ENCODE measurements at regions not wholly inside any gene's neighbourhood (a gene's known extent, or its start where the extent isn't known, plus 50 kb on each side); places are given as distances from the start of the nearest gene placed in this dataset.

DNA sequence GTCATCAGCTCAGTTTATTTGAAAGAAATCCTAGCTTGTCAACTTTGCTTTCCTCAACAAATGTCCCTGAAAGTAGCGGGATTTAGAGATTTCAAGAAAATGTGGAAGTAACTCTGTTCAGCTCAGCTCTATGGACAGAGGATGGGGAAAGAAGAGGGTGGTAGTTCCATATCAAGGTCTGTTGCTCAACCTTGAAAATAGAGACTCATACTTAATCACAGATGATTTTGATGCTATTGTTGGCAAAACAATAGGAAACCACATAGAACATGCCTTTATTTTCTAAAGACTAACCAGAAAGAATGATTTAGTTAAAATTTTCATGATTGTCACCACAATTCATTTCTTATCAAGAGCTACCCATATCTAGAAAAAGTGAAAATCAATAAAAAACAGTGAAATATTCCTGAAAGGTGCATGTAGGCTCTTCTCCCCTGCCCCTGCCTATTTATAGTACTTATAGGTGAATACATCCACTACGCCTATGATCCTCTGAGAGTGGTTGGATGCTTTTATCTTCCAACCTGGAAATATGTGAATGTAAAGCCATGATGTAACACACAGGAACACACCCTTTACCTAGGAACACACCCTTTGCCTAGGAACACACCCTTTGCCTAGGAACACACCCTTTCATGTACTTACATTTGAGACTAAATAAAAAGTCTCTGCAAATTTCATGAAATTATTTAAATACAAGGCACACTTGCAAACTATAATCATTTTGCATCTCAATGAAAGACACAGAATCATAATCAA, 65.8 kb downstream of the ETAA1 start:
- ATAC-seq (no peak), DNase-seq (no peak)
- TF ChIP-seq, protein P1, sequence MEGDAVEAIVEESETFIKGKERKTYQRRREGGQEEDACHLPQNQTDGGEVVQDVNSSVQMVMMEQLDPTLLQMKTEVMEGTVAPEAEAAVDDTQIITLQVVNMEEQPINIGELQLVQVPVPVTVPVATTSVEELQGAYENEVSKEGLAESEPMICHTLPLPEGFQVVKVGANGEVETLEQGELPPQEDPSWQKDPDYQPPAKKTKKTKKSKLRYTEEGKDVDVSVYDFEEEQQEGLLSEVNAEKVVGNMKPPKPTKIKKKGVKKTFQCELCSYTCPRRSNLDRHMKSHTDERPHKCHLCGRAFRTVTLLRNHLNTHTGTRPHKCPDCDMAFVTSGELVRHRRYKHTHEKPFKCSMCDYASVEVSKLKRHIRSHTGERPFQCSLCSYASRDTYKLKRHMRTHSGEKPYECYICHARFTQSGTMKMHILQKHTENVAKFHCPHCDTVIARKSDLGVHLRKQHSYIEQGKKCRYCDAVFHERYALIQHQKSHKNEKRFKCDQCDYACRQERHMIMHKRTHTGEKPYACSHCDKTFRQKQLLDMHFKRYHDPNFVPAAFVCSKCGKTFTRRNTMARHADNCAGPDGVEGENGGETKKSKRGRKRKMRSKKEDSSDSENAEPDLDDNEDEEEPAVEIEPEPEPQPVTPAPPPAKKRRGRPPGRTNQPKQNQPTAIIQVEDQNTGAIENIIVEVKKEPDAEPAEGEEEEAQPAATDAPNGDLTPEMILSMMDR (IDR thresholded peaks at IDR 0.05 in 4 of 5, conservative IDR thresholded peaks at IDR 0.05 in 1 of 5): no peak
- TF ChIP-seq POLR2A (IDR thresholded peaks at IDR 0.05): no peak
- Histone ChIP-seq H3K4me3 (no peak overlapping the region), H3K9me3 (no peaks in the 10 kb centered on the region), H3K36me3 (no peaks in the 10 kb centered on the region), H3K27ac (peak overlapping the region in 2 of 4 donors; percentile 13 to 23), H3K4me1 (peaks cover 5 to 11% of the 10 kb centered on the region in 2 donors), H3K27me3 (no peaks in the 10 kb centered on the region)
- intact Hi-C loops (cut with DNase I; ENCODE audit: low total_unique reads): loop anchor here (5.0 to 10.0 kb wide), 3 partner anchors 66 to 1028 kb away; partner anchors contain the start of genes ETAA1 and MEIS1
- in situ Hi-C loops (cut with MboI; ENCODE audit: low sequenced_read_pairs in 4 of 4): no loop called here

DNA sequence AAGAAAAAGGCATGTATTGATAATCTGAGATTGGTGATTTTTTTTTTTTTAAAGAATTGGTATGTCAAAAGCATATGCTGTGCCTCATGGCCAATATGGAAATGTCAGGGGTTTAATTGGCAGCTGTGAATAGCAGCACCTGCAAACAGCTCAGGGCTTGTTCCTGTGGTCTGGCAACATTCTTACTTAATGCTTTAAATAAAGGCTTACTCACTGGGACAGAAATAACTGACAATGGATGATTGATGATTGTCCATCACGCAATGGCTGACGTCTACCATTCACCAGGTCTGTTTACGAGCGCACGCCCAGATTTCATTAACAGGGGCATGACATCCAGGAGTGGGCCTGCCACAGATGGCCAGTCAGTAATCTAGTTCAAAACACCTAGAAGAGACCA, 66.7 kb downstream of the ETAA1 start:
- no peaks in the 10 kb centered on the region for H3K27me3 ChIP-seq
- peak; percentile 97 for ATAC-seq
- peak overlapping the region in 2 of 4 donors; percentile 46 to 67 for H3K27ac ChIP-seq
- H3K36me3 ChIP-seq: no peaks in the 10 kb centered on the region
- H3K4me1 ChIP-seq: peaks cover 5 to 11% of the 10 kb centered on the region in 2 donors
- intact Hi-C loops (cut with DNase I; ENCODE audit: low total_unique reads): loop anchor here (2.0 to 10.0 kb wide), 4 partner anchors 67 to 1029 kb away; partner anchors contain the start of genes ETAA1 and MEIS1
- no peak overlapping the region for H3K4me3 ChIP-seq
- peak; percentile 15 to 41 for DNase-seq
- no peaks in the 10 kb centered on the region for H3K9me3 ChIP-seq
- TF ChIP-seq POLR2A (IDR thresholded peaks at IDR 0.05): peak in 1 of 2 donors; percentile 16
- TF ChIP-seq, protein P1 (IDR thresholded peaks at IDR 0.05 in 4 of 5, conservative IDR thresholded peaks at IDR 0.05 in 1 of 5): no peak
- in situ Hi-C loops (cut with MboI; ENCODE audit: low sequenced_read_pairs in 4 of 4): no loop called here

DNA sequence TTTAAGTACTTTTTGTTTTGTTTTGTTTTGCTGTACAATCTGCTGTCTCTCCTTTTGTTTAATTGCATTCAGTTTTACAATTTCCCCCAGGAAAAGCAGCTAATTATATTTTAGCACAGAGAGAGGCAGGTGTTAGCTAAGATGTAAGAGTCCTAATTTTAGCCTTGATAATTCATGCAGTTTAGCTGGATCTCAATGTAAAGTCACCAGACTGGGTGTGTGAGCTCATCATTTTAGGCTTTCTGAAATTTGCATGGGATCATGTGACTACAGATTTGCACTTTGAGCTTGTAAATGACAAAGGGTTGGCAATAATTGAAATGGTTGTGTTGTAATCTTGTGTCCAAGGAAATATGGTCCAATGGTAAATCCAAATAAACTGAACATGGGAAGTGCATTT, 68.5 kb downstream of the ETAA1 start:
- no peak for ATAC-seq
- Histone ChIP-seq H3K27ac (no peak overlapping the region), H3K36me3 (no peaks in the 10 kb centered on the region), H3K27me3 (no peaks in the 10 kb centered on the region), H3K4me3 (no peak overlapping the region), H3K9me3 (no peaks in the 10 kb centered on the region), H3K4me1 (peaks cover 5 to 11% of the 10 kb centered on the region in 2 donors)
- no peak for DNase-seq
- intact Hi-C loops (cut with DNase I; ENCODE audit: low total_unique reads): loop anchor here (2.0 to 10.0 kb wide), 3 partner anchors 185 to 1031 kb away; partner anchors contain the start of gene MEIS1
- in situ Hi-C loops (cut with MboI; ENCODE audit: low sequenced_read_pairs in 4 of 4): no loop called here
- TF ChIP-seq POLR2A (IDR thresholded peaks at IDR 0.05): no peak
- TF ChIP-seq, protein P1 (IDR thresholded peaks at IDR 0.05 in 4 of 5, conservative IDR thresholded peaks at IDR 0.05 in 1 of 5): no peak

DNA sequence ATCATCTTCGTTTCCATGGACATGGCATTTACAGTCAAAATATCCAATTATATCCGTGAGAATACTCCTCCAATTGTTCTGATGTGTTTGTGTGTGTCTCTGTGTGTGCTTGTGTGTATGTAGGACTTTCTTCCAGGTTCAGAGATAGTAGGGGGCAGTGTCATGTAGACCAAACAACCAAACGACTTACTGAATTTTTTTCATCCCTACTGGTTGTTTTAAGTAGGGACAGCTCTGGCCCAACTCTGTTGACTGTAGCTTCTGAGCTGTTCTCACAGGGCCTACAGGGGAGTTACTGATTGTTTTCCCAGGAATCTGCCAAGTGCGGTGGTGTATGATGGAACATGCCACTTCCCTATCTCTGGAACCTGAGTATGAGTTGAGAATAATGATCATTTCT, 69.6 kb downstream of the ETAA1 start:
- TF ChIP-seq, protein P1 (IDR thresholded peaks at IDR 0.05 in 4 of 5, conservative IDR thresholded peaks at IDR 0.05 in 1 of 5): no peak
- no peak for TF ChIP-seq POLR2A (IDR thresholded peaks at IDR 0.05)
- intact Hi-C loops (cut with DNase I; ENCODE audit: low total_unique reads): loop anchor here (10.0 kb wide), 2 partner anchors 378 to 1032 kb away; partner anchors contain the start of gene MEIS1
- ATAC-seq (no peak), DNase-seq (no peak)
- no peaks in the 10 kb centered on the region for H3K9me3 ChIP-seq
- no peak overlapping the region for H3K27ac ChIP-seq
- H3K27me3 ChIP-seq: no peaks in the 10 kb centered on the region
- in situ Hi-C loops (cut with MboI; ENCODE audit: low sequenced_read_pairs in 4 of 4): no loop called here
- H3K36me3 ChIP-seq: no peaks in the 10 kb centered on the region
- peaks cover 5 to 11% of the 10 kb centered on the region in 2 donors for H3K4me1 ChIP-seq
- no peak overlapping the region for H3K4me3 ChIP-seq

Data from gastrocnemius medialis (tissue), 4 donors.